ENCODE measurements at regions not wholly inside any gene's neighbourhood (a gene's known extent, or its start where the extent isn't known, plus 50 kb on each side); places are given as distances from the start of the nearest gene placed in this dataset.
A peak's percentile ranks its signal among the peaks of the same experiment; 100 is the strongest.
"Not testable (repeated sequence)": the region's sequence is repeated elsewhere in the genome, so short reads cannot be mapped to it uniquely, and the experiment has no call there.

DNA sequence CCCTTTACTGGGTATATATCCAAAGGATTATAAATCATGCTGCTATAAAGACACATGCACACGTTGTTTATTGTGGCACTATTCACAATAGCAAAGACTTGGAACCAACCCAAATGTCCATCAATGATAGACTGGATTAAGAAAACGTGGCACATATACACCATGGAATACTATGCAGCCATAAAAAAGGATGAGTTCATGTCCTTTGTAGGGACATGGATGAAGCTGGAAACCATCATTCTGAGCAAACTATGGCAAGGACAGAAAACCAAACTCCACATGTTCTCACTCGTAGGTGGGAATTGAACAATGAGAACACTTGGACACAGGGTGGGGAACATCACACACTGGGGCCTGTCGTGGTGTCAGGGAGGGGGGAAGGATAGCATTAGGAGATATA lies 59.2 kb downstream of the CXorf49B start:
- DNase-seq (ENCODE audit: low spot score): not testable (repeated sequence)

DNA sequence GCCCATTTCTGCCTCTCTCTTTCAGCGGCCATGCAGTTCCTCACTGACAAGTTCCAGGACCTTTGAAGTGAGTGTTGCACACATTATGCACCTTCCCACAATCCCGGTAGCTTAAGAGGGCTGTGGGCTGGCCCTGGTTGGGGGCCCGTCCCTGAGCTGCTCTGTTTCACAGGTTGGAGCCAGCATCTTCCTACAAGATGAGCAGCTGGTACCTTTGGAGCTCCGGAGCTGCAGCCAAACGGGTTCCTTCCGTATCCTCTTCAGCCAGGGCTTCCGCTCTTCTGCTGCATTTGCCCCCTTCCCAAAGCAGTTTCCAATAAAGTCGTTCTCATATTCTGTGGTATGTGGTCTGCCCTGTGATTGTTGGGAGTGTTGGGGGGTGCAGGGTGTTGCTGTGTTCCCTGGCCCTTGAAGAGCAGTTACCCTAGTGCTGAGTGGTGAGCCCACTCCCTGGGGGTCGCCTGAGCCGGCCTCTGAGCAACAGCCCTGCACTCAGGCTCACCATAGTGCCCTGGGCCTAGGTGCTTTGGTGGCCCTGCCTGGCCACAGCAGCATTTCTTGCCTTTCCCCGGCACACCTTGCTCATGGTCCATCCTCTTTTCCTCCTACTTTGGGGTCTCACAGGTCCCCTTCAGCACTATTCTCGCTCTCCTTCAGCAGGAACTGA lies 60.4 kb downstream of the CXorf49B start:
- no peak for DNase-seq (ENCODE audit: low spot score)

DNA sequence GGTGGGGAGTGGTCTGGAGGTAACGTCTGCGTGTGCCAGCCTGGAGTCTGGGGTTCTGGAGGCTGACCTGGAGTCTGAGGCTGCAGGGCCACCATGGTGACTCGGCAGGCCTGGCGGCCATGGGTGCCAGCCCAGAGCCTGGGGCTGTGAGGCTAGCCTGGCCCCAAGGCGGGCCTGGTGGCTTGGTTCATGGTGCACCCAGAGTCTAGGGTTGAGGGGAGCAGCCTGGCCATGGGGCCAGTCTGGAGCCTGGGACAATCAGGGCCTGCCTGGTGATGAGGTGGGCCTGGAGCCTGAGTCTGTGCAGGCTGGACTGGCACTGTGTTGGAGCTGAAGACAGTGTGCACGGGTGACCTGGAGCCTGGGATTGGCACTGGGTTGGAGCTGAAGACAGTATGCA lies 64.9 kb downstream of the CXorf49B start:
- no peak for DNase-seq (ENCODE audit: low spot score)

DNA sequence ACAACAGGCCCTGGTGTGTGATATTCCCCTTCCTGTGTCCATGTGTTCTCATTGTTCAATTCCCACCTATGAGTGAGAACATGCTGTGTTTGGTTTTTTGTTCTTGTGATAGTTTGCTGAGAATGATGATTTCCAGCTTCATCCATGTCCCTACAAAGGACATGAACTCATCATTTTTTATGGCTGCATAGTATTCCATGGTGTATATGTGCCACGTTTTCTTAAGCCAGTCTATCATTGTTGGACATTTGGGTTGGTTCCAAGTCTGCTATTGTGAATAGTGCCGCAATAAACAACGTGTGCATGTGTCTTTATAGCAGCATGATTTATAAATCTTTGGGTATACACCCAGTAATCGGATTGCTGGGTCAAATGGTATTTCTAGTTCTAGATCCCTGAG lies 72.6 kb upstream of the NHSL2 start:
- DNase-seq (ENCODE audit: low spot score): not testable (repeated sequence)

DNA sequence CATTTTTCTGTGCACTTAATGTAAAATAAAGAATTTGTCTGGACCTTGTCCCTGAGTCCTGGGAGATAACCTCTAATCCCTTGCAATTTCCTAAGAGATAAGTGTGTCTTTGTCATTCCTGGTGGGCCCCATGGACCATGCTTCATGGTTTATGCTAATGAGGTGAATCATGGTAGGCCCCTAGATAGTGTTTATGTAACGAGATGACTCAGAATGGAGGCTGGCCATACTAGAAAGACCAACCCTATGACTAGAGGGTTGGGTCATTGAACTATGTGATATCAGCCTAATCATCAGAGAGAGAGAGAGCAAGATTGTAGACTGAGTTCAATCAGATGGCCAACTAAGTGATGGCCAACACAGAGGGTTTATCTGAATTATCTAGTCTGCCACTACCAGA lies 64.2 kb upstream of the NHSL2 start:
- DNase-seq (ENCODE audit: low spot score): no peak

DNA sequence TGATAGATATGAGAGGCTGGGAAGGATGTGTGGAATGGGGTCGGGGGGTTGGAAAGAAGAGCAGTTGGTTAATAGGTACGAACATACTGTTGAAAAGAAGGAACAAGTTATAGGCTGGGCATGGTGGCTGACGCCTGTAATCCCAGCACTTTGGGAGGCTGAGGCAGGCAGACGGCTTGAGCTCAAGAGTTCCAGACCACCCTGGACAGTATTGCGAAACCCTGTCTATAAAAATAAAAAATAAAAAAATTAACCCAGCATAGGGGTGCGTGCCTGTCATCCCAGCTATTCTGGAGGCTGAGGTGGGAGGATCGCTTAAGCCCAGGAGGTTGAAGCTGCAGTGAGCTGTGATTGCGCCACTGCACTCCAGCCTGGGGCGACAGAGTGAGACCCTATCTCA lies 58.5 kb upstream of the NHSL2 start:
- DNase-seq (ENCODE audit: low spot score): no peak

DNA sequence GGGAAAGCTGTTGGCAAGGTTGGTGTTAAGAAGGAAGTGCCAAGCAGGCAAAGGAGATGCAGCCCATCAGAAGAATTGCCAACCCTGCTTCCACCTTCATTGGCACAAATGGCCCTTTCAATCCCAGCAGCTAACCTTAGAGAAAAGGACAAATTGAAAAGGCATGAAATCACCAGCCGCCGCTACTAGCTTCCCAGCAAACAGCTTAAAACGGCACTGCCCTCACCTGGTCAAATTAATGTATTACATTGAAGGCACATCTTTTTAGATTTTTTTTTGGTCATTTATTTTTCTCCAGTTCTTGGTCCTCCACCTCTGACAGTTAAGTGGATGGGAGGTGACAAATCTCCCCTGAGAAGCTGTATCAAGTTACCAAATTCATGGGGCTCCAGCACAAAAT lies 51.0 kb upstream of the NHSL2 start:
- DNase-seq (ENCODE audit: low spot score): peak; percentile 7
